SH-SY5Y (cell line): ENCODE measurements at regions not wholly inside any gene's neighbourhood (a gene's known extent, or its start where the extent isn't known, plus 50 kb on each side); places are given as distances from the start of the nearest gene placed in this dataset.
A peak's percentile ranks its signal among the peaks of the same experiment; 100 is the strongest.

Experiments
- GATA2 ChIP-seq: IDR thresholded peaks from 2 replicates; pipeline ENCODE4 v1.6.1; 2011; ENCODE audit warnings: mild to moderate bottlenecking, low read depth, low read length
- GATA3 ChIP-seq: IDR thresholded peaks from 2 replicates; pipeline ENCODE4 v1.6.1; 2011; ENCODE audit warnings: low read depth, mild to moderate bottlenecking, low read length, moderate library complexity

DNA sequence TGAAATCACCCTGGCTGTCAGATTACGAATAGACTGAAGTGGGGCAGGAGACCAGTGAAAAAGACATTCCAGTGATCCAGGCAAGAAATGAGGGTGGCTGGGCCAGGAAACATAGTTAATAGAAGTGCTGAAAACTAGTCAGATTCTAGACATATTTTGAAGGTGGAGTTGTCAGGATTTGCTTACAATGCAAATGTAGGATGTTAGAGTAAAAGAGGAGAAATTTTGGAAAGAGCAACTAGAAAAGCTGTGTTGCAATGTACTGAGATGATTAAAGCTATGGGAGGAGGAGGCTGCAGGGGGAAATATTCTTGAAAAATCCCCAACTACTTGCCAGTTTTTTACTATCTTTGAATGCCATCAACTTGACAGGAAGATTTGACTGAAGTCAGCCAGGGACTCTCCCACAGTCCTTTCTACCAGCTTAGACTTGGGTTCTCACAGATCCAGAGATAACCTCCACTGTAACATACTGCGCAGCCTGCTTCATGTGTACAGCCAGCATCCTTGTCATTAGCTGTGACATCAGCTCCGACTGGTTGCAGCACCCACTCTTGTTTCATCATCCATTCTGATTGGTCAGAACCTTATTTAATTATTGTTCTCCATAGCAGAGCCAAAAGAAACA, 109.7 kb downstream of the TSEN15 start:
- TF ChIP-seq GATA2 (peak; percentile 62), GATA3 (no peak)
